GM10266 (cell line): ENCODE measurements at regions not wholly inside any gene's neighbourhood (a gene's known extent, or its start where the extent isn't known, plus 50 kb on each side); places are given as distances from the start of the nearest gene placed in this dataset.

Experiments
- DNase-seq: peaks from one replicate; pipeline ENCODE4 v3.0.0; 2012; ENCODE audit errors: extremely low spot score
- CTCF ChIP-seq: IDR thresholded peaks from 2 replicates; pipeline ENCODE4 v1.5.1; 2012; ENCODE audit warnings: mild to moderate bottlenecking, low read depth; ENCODE audit not compliant: control insufficient read depth, insufficient read depth; ENCODE audit errors: missing control alignments

GRCh38 chr6:147906361-147906760 is 397.9 kb downstream of the SAMD5 start:
- TF ChIP-seq CTCF, result no peak
- DNase-seq, result no peak

GRCh38 chr6:147909640-147910039 is 401.1 kb downstream of the SAMD5 start:
- no peak for TF ChIP-seq CTCF
- DNase-seq, result no peak

GRCh38 chr6:147910281-147910680 is 401.8 kb downstream of the SAMD5 start:
- no peak for TF ChIP-seq CTCF
- no peak for DNase-seq

- TF ChIP-seq CTCF, result no peak
- no peak for DNase-seq
Observed at GRCh38 chr6:147911057-147911456, 402.6 kb downstream of the SAMD5 start.

GRCh38 chr6:147911686-147912085 is 403.2 kb downstream of the SAMD5 start:
- DNase-seq, result no peak

GRCh38 chr6:147922799-147923198 is 414.3 kb downstream of the SAMD5 start:
- no peak for TF ChIP-seq CTCF
- no peak for DNase-seq

More at GRCh38 chr6:147911686-147912085, 403.2 kb downstream of the SAMD5 start:
- no peak for TF ChIP-seq CTCF

- DNase-seq, result no peak
- TF ChIP-seq CTCF, result no peak
Observed at GRCh38 chr6:147924598-147924997, 416.1 kb downstream of the SAMD5 start.

- TF ChIP-seq CTCF, result no peak
Observed at GRCh38 chr6:147925826-147926225, 416.8 kb upstream of the SASH1 start.

More at GRCh38 chr6:147925826-147926225, 416.8 kb upstream of the SASH1 start:
- DNase-seq, result no peak
